COR-L47 (cell line): ENCODE measurements at regions not wholly inside any gene's neighbourhood (a gene's known extent, or its start where the extent isn't known, plus 50 kb on each side); places are given as distances from the start of the nearest gene placed in this dataset.
"Not testable (repeated sequence)": the region's sequence is repeated elsewhere in the genome, so short reads cannot be mapped to it uniquely, and the experiment has no call there.

Experiments used
- DNase-seq: peaks from one replicate; lab custom pipeline; 2025; lab: John Stamatoyannopoulos, UW

GRCh38 chr4:189514209-189514608 lies 426.5 kb upstream of the FRG1 start:
- DNase-seq = no peak

- DNase-seq = no peak
Observed at GRCh38 chr4:189516902-189517301, 423.8 kb upstream of the FRG1 start.

GRCh38 chr4:189519186-189519585 lies 421.5 kb upstream of the FRG1 start:
- DNase-seq = no peak

GRCh38 chr4:189525304-189525703 lies 415.4 kb upstream of the FRG1 start:
- DNase-seq = no peak

GRCh38 chr4:189530848-189531247 lies 409.8 kb upstream of the FRG1 start:
- DNase-seq = no peak

- no peak for DNase-seq
Observed at GRCh38 chr4:189533603-189534002, 407.1 kb upstream of the FRG1 start.

GRCh38 chr4:189547559-189547958 lies 393.1 kb upstream of the FRG1 start:
- DNase-seq = no peak

GRCh38 chr4:189548484-189549125 lies 392.1 kb upstream of the FRG1 start:
- DNase-seq = no peak

- not testable (repeated sequence) for DNase-seq
Observed at GRCh38 chr4:189551931-189552670, 388.6 kb upstream of the FRG1 start.

GRCh38 chr4:189560605-189561004 lies 380.1 kb upstream of the FRG1 start:
- not testable (repeated sequence) for DNase-seq

GRCh38 chr4:189563751-189564150 lies 376.9 kb upstream of the FRG1 start:
- not testable (repeated sequence) for DNase-seq

GRCh38 chr4:189566271-189566670 lies 374.4 kb upstream of the FRG1 start:
- DNase-seq = not testable (repeated sequence)

- not testable (repeated sequence) for DNase-seq
Observed at GRCh38 chr4:189566900-189567299, 373.8 kb upstream of the FRG1 start.

GRCh38 chr4:189579645-189580044 lies 361.0 kb upstream of the FRG1 start:
- DNase-seq = not testable (repeated sequence)

GRCh38 chr4:189586908-189587632 lies 353.6 kb upstream of the FRG1 start:
- DNase-seq = not testable (repeated sequence)

GRCh38 chr4:189589201-189589600 lies 351.5 kb upstream of the FRG1 start:
- not testable (repeated sequence) for DNase-seq

- no peak for DNase-seq
Observed at GRCh38 chr4:189592890-189593289, 347.8 kb upstream of the FRG1 start.

GRCh38 chr4:189597341-189597740 lies 343.3 kb upstream of the FRG1 start:
- DNase-seq = no peak

GRCh38 chr4:189600264-189600663 lies 340.4 kb upstream of the FRG1 start:
- DNase-seq = no peak

GRCh38 chr4:189600718-189601435 lies 339.8 kb upstream of the FRG1 start:
- no peak for DNase-seq

GRCh38 chr4:189602827-189603226 lies 337.8 kb upstream of the FRG1 start:
- not testable (repeated sequence) for DNase-seq

GRCh38 chr4:189610571-189610970 lies 330.1 kb upstream of the FRG1 start:
- not testable (repeated sequence) for DNase-seq
